CD14-positive monocyte (primary cell): ENCODE measurements at regions not wholly inside any gene's neighbourhood (a gene's known extent, or its start where the extent isn't known, plus 50 kb on each side); places are given as distances from the start of the nearest gene placed in this dataset.
A peak's percentile ranks its signal among the peaks of the same experiment; 100 is the strongest.

Source experiments
- DNase-seq, 3 donors: peaks; one replicate each; pipeline ENCODE4 v3.0.0-alpha.2; 2011 to 2022
- H2AFZ ChIP-seq: 2 replicates; pipeline ENCODE4 v1.6.0; 2012; ENCODE audit warnings: mild to moderate bottlenecking, low read depth, low read length, inconsistent platforms; ENCODE audit not compliant: insufficient read depth, poor library complexity, severe bottlenecking
- H3K27ac ChIP-seq, 2 donors: 1 replicate in 1 of 2; 2 replicates in 1 of 2; pipeline ENCODE4 v1.5.1; 2012 to 2013; ENCODE audit warnings: low read length in 2 of 2, control low read depth in 1 of 2, inconsistent platforms in 1 of 2, low read depth in 1 of 2, mild to moderate bottlenecking in 1 of 2
- H3K27me3 ChIP-seq, 2 donors: one replicate each; pipeline versions ENCODE4 v1.6.0 to v1.6.1; 2011 to 2013; ENCODE audit warnings: low read length in 2 of 2; ENCODE audit not compliant: control insufficient read depth in 2 of 2, insufficient read depth in 2 of 2
- H3K36me3 ChIP-seq, 2 donors: replicated peaks in 1 of 2; 1 replicate in 1 of 2; 2 replicates in 1 of 2; pipeline versions ENCODE4 v1.5.1 to v1.6.1; 2012 to 2013; ENCODE audit warnings: low read length in 2 of 2, control low read depth in 1 of 2, inconsistent platforms in 1 of 2, mild to moderate bottlenecking in 1 of 2; ENCODE audit not compliant: insufficient read depth in 2 of 2, control insufficient read depth in 1 of 2
- H3K4me1 ChIP-seq, 2 donors: 1 replicate in 1 of 2; 2 replicates in 1 of 2; pipeline versions ENCODE4 v1.5.1 to v1.6.1; 2012 to 2013; ENCODE audit warnings: low read length in 2 of 2, control low read depth in 1 of 2, inconsistent platforms in 1 of 2, mild to moderate bottlenecking in 1 of 2, moderate library complexity in 1 of 2; ENCODE audit not compliant: insufficient read depth in 2 of 2, control insufficient read depth in 1 of 2
- H3K4me2 ChIP-seq: replicated peaks from 2 replicates; pipeline ENCODE3; 2012; ENCODE audit warnings: low read length, moderate library complexity, mild to moderate bottlenecking; ENCODE audit not compliant: poor library complexity, severe bottlenecking; ENCODE audit errors: extremely low read depth
- H3K4me3 ChIP-seq, 3 experiments: fragments of 200-600 bp in 1 of 3; sonication (generic) in 1 of 3; replicated peaks in 1 of 3; 1 replicate in 2 of 3; 2 replicates in 1 of 3; pipeline ENCODE4 v1.5.1; 2011 to 2013; ENCODE audit warnings: low read length in 3 of 3, mild to moderate bottlenecking in 3 of 3, control low read depth in 2 of 3, low read depth in 2 of 3, inconsistent platforms in 1 of 3, moderate library complexity in 1 of 3
- H3K79me2 ChIP-seq: 2 replicates; pipeline ENCODE4 v1.6.0; 2012; ENCODE audit warnings: mild to moderate bottlenecking, control low read depth, inconsistent platforms, low read length, moderate library complexity; ENCODE audit not compliant: insufficient read depth
- H3K9ac ChIP-seq: 2 replicates; pipeline ENCODE4 v1.6.0; 2017; ENCODE audit warnings: low read length, mild to moderate bottlenecking; ENCODE audit not compliant: insufficient read depth, poor library complexity, severe bottlenecking
- H3K9me3 ChIP-seq, 2 donors: replicated peaks in 1 of 2; 1 replicate in 1 of 2; 2 replicates in 1 of 2; pipeline versions ENCODE4 v1.5.1 to v1.6.1; 2012 to 2013; ENCODE audit warnings: low read length in 2 of 2, control low read depth in 1 of 2; ENCODE audit not compliant: control insufficient read depth in 1 of 2, insufficient read depth in 1 of 2
- H4K20me1 ChIP-seq: 2 replicates; pipeline ENCODE4 v1.6.0; 2012; ENCODE audit warnings: mild to moderate bottlenecking, low read length, control low read depth, moderate library complexity; ENCODE audit not compliant: insufficient read depth
- H3K27ac Mint-ChIP-seq, 7 donors: one replicate each; pipeline ENCODE4 v1.8.0; 2020; ENCODE audit warnings: mild to moderate bottlenecking in 7 of 7, mixed read lengths in 7 of 7, moderate library complexity in 6 of 7, inconsistent platforms in 2 of 7
- H3K27me3 Mint-ChIP-seq, 3 donors: one replicate each; pipeline ENCODE4 v1.8.0; 2021 to 2022; ENCODE audit warnings: low read depth in 3 of 3, mild to moderate bottlenecking in 3 of 3, mixed read lengths in 3 of 3, moderate library complexity in 3 of 3, inconsistent platforms in 1 of 3
- H3K36me3 Mint-ChIP-seq, 2 donors: one replicate each; pipeline ENCODE4 v1.8.0; 2020; ENCODE audit warnings: mixed read lengths in 2 of 2, inconsistent platforms in 1 of 2, mild to moderate bottlenecking in 1 of 2
- H3K4me1 Mint-ChIP-seq: one replicate; pipeline ENCODE4 v1.8.0; 2020; ENCODE audit warnings: mild to moderate bottlenecking, mixed read lengths
- H3K4me3 Mint-ChIP-seq, 2 donors: one replicate each; pipeline ENCODE4 v1.8.0; 2020; ENCODE audit warnings: mild to moderate bottlenecking in 2 of 2, mixed read lengths in 2 of 2, moderate library complexity in 1 of 2
- H3K9me3 Mint-ChIP-seq, 7 donors: one replicate each; pipeline ENCODE4 v1.8.0; 2020 to 2022; ENCODE audit warnings: mixed read lengths in 7 of 7, mild to moderate bottlenecking in 6 of 7, moderate library complexity in 6 of 7, inconsistent platforms in 2 of 7
- CTCF ChIP-seq: fragments of 200-600 bp; IDR thresholded peaks from one replicate; pipeline ENCODE4 v1.8.0; 2022; ENCODE audit warnings: antibody characterized with exemption, mild to moderate bottlenecking
- WGBS: methylation state at CpG from one replicate; pipeline ENCODE4 v1.1.5; 2013; ENCODE audit warnings: missing lambda C conversion rate; ENCODE audit not compliant: insufficient coverage; 5-methylcytosine and 5-hydroxymethylcytosine counted together
- intact Hi-C, 2 donors: fragments of 100-400 bp; cut with micrococcal nuclease; formaldehyde crosslinking; loops; one replicate each; pipeline versions ENCODE4 v1.15.0 to v1.15.1; 2023

GRCh38 chr16:66277311-66278070, 89.0 kb upstream of the CDH5 start:
- Mint-ChIP-seq H3K36me3 (no peaks in the 10 kb centered on the region), H3K27ac (no peak overlapping the region), H3K9me3 (peaks cover 1 to 15% (median 5%) of the 10 kb centered on the region in 7 donors), H3K4me3 (no peak overlapping the region), H3K27me3 (peaks cover 2 to 22% (median 11%) of the 10 kb centered on the region in 3 donors), H3K4me1 (peaks cover 5% of the 10 kb centered on the region)
- intact Hi-C loops, result loop anchor here in 1 of 2 donors (5.0 kb wide), 1 partner anchor 35 kb away; no protein-coding TSS in a partner anchor
- no peaks in the 10 kb centered on the region for H3K9me3 ChIP-seq
- WGBS, result 94% methylated on average over 4 of the region's 6 CpGs
- TF ChIP-seq CTCF, result no peak
- H2AFZ ChIP-seq, result no peak overlapping the region
- H3K4me3 ChIP-seq, result no peak overlapping the region
- H3K36me3 ChIP-seq, result no peaks in the 10 kb centered on the region
- no peaks in the 10 kb centered on the region for H4K20me1 ChIP-seq
- H3K9ac ChIP-seq, result no peak overlapping the region
- no peaks in the 10 kb centered on the region for H3K79me2 ChIP-seq
- no peak overlapping the region for H3K4me2 ChIP-seq
- no peak for DNase-seq
- no peaks in the 10 kb centered on the region for H3K4me1 ChIP-seq
- no peak overlapping the region for H3K27ac ChIP-seq
- H3K27me3 ChIP-seq, result peaks cover 7 to 10% of the 10 kb centered on the region in 2 donors

DNA sequence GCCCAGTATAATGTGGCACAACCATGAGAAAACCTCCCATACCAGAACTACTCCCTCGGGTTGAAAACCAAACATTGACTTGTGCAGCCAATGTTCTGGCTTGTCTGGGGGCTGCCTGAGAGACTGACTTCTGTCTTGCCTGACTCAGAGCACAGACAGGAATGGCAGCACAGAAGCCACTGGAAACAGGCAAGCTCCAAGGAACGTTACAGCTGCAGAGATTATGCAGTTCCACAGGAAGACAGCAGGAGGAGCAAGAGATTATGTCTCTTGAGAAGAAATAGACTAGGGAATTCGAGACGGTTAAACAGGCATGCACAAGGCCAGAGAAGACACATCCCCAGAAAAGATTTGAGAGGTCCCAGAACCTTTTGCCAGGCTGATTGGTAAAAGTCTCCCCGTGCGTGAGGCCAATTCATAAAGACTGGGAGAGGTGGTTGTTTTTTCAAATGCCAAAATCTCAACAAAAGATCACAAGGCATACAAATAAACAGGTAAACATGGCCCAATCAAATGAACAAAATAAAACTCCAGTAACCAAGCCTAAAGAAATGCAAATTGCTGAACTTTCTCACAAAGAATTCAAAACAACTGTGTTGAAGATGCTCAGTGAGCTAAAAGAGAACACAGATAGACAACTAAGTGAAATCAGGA, 90.6 kb upstream of the CDH5 start:
- H3K9me3 Mint-ChIP-seq, result peaks cover 1 to 15% (median 5%) of the 10 kb centered on the region in 7 donors
- H3K4me3 Mint-ChIP-seq, result peak overlapping the region in 1 of 2 donors; percentile 12
- H3K9me3 ChIP-seq, result no peaks in the 10 kb centered on the region
- H3K4me1 Mint-ChIP-seq, result peaks cover 6% of the 10 kb centered on the region
- no peaks in the 10 kb centered on the region for H4K20me1 ChIP-seq
- H3K27me3 Mint-ChIP-seq, result peaks cover 7 to 28% (median 15%) of the 10 kb centered on the region in 3 donors
- H3K9ac ChIP-seq, result no peak overlapping the region
- no peaks in the 10 kb centered on the region for H3K79me2 ChIP-seq
- peak in 2 of 3 donors; percentile 32 to 35 for DNase-seq
- H3K4me1 ChIP-seq, result no peaks in the 10 kb centered on the region
- H3K36me3 ChIP-seq, result no peaks in the 10 kb centered on the region
- no peak overlapping the region for H3K4me2 ChIP-seq
- 10% methylated on average over 3 of the region's 6 CpGs for WGBS
- peaks cover 6 to 9% of the 10 kb centered on the region in 2 donors for H3K27me3 ChIP-seq
- no peak overlapping the region for H3K27ac Mint-ChIP-seq
- peak; percentile 74 for TF ChIP-seq CTCF
- H3K4me3 ChIP-seq, result no peak overlapping the region
- H2AFZ ChIP-seq, result no peak overlapping the region
- H3K27ac ChIP-seq, result no peak overlapping the region
- intact Hi-C loops, result loop anchor here in 1 of 2 donors (5.0 kb wide), 1 partner anchor 36 kb away; no protein-coding TSS in a partner anchor
- no peaks in the 10 kb centered on the region for H3K36me3 Mint-ChIP-seq
